ENCODE measurements at regions not wholly inside any gene's neighbourhood (a gene's known extent, or its start where the extent isn't known, plus 50 kb on each side); places are given as distances from the start of the nearest gene placed in this dataset.
"Not testable (repeated sequence)": the region's sequence is repeated elsewhere in the genome, so short reads cannot be mapped to it uniquely, and the experiment has no call there.

DNA sequence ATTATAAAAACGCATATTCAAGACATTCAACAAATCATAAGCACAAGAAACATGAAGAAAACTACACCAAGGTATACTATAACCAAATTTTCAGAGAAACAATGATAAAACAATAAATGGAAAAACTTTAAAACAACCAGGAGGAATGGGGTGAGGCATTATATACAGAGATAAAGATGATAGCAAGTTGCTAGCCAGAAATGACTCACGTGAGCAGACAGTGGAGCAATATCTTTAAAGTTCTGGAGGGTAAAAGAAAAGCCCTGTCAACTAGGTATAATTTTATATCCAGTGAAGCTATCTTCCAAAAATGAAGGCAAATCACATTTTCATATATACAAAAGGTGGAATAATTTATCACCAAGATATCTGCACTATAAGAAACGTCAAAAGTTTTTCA lies 97.8 kb upstream of the PCED1B start:
- Histone ChIP-seq H3K27ac (ENCODE audit: low read depth, low read length) (no peak overlapping the region), H3K27me3 (ENCODE audit: control insufficient read depth, insufficient read depth, low read length) (no peaks in the 10 kb centered on the region), H3K9ac (ENCODE audit: low read length) (no peak overlapping the region), H3K36me3 (ENCODE audit: control insufficient read depth, insufficient read depth, low read length) (no peaks in the 10 kb centered on the region), H3K4me1 (ENCODE audit: control insufficient read depth, insufficient read depth, low read length) (no peaks in the 10 kb centered on the region), H3K4me3 (ENCODE audit: low read length) (no peak overlapping the region)

DNA sequence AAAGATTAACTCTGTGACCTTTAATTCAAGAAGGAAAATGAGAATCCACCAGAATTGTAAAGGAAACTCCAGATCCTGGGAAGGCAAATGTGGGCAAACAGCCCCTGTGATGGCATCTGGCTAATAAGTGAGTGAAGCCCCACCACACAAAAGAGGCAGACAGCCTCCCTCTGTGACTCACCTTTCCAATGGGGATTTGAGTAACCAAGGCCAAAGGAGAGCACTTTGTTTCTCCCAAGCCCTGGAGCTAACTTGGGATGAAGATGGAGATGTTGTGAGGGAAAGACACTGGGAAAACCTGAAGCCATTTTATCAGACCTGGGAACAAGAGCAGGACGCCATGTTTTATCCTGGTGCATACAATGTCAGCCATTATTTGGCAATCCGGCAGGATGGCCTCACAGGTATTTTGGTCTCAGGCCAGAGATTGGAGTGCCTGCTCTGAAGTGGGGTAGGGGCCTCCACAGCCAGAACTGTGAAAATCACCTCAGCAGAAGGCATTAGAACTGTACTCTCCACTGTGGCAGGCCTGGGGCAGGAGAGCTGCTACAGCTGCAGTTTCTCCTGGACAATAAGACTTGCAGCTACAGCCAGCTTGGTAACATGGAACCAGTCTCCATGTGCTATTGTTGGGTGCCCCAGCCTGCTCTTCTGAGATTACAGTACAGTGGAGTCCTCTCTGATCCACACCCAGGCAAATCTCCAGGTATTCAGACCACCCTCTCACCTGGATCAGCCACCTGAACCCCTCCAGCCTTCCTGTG lies 96.6 kb upstream of the PCED1B start:
- no peaks in the 10 kb centered on the region for H3K4me1 ChIP-seq (ENCODE audit: control insufficient read depth, insufficient read depth, low read length)
- H3K27ac ChIP-seq (ENCODE audit: low read depth, low read length), result no peak overlapping the region
- no peak overlapping the region for H3K4me3 ChIP-seq (ENCODE audit: low read length)
- no peaks in the 10 kb centered on the region for H3K36me3 ChIP-seq (ENCODE audit: control insufficient read depth, insufficient read depth, low read length)
- no peak overlapping the region for H3K9ac ChIP-seq (ENCODE audit: low read length)
- no peaks in the 10 kb centered on the region for H3K27me3 ChIP-seq (ENCODE audit: control insufficient read depth, insufficient read depth, low read length)

DNA sequence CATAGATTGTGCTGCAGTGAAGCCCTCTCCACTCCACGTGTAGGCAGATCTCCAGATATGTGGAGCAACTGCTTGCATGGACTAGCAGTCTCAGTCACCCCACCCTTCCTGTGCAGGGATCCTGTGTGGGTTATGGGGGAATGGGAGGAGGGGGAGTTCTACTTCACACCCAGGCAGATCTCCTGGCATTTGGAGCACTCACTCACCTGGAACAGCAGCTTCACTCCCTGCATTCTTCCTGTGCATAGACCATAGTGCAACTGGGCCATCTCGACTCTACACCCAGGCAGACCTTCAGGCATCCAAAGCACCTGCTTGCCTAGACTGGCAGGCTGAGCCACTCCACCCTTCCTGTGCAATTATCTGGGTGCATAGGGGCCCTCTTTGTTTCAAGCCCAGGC lies 96.0 kb upstream of the PCED1B start:
- Histone ChIP-seq H3K4me3 (ENCODE audit: low read length) (no peak overlapping the region), H3K27me3 (ENCODE audit: control insufficient read depth, insufficient read depth, low read length) (no peaks in the 10 kb centered on the region), H3K9ac (ENCODE audit: low read length) (no peak overlapping the region), H3K4me1 (ENCODE audit: control insufficient read depth, insufficient read depth, low read length) (no peaks in the 10 kb centered on the region), H3K36me3 (ENCODE audit: control insufficient read depth, insufficient read depth, low read length) (no peaks in the 10 kb centered on the region), H3K27ac (ENCODE audit: low read depth, low read length) (no peak overlapping the region)

DNA sequence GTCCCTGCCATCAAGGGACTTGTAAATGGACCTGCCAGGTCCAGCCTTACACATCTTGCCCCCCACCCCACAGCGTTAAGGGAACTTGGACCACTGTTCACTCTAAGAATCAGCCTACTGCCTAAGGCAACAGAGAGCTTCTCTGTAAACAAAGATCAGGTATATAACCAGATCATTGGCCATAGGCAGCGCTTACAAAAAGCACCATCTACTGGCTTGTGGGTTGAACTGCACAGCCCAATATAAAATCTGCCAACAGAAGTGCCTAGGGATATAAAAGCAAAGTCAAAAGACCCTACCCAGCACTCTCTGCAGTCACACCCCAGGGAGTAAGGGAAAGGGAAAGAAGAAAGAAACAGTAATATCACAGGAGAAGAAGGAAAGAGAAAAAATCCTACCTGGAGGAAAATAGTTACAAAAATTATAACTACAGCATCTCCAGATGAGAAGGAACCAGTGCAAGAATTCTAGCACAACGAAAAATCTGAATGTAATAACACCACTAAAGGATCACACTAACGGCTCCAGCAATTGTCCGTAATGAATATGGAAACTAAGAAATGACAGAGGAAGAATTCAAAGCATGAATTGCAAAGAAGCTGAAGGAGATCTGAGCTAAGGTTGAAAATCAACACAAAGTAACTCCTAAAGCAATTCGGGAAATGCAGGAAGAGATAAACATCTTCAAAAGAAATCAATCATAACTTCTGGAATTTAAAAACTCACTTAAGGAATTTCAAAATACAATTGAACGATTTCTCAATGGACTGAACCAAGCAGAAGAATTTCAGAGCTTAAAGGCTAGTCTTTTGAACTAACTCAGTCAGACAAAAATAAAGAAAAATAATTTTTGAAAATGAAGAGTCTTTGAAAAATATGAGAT lies 95.2 kb upstream of the PCED1B start:
- Histone ChIP-seq H3K36me3 (ENCODE audit: control insufficient read depth, insufficient read depth, low read length) (no peaks in the 10 kb centered on the region), H3K27me3 (ENCODE audit: control insufficient read depth, insufficient read depth, low read length) (no peaks in the 10 kb centered on the region), H3K4me3 (ENCODE audit: low read length) (no peak overlapping the region), H3K4me1 (ENCODE audit: control insufficient read depth, insufficient read depth, low read length) (no peaks in the 10 kb centered on the region), H3K27ac (ENCODE audit: low read depth, low read length) (no peak overlapping the region), H3K9ac (ENCODE audit: low read length) (no peak overlapping the region)

DNA sequence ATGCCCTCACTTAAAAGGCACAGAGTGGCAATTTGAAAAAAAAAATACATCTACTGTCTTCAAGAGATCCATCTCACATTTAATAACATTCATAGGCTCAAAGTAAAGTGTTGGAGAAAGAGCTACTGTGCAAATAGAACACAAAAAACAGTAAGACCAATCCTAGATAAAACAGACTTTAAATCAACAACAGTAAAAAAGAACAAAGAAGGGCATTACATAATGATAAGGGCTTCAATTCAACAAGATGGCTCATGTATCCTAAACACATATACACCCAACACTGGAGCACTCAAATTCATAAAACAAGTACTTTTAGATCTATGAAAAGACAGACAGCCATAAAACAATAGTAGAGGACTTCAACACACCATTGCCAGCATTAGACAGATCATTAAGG lies 93.6 kb upstream of the PCED1B start:
- Histone ChIP-seq H3K27ac (ENCODE audit: low read depth, low read length) (no peak overlapping the region), H3K36me3 (ENCODE audit: control insufficient read depth, insufficient read depth, low read length) (no peaks in the 10 kb centered on the region), H3K27me3 (ENCODE audit: control insufficient read depth, insufficient read depth, low read length) (no peaks in the 10 kb centered on the region)

DNA sequence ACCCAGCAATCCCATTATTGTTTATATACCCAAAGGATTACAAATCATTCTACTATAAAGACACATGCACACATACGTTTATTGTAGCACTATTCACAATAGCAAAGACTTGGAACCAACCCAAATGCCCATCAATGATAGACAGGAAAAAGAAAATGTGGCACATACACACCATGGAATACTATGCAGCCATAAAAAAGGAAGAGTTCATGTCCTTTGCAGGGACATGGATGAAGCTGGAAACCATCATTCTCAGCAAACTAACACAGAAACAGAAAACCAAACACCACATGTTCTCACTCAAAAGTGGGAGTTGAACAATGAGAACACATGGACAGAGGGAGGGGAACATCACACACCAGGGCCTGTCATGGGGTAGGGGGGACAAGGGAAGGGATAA lies 91.3 kb upstream of the PCED1B start:
- not testable (repeated sequence) for H3K9ac ChIP-seq (ENCODE audit: low read length); H3K4me3 ChIP-seq (ENCODE audit: low read length); H3K27me3 ChIP-seq (ENCODE audit: control insufficient read depth, insufficient read depth, low read length); H3K27ac ChIP-seq (ENCODE audit: low read depth, low read length); H3K36me3 ChIP-seq (ENCODE audit: control insufficient read depth, insufficient read depth, low read length); H3K4me1 ChIP-seq (ENCODE audit: control insufficient read depth, insufficient read depth, low read length)

More for the DNA sequence above, 93.6 kb upstream of the PCED1B start:
- Histone ChIP-seq H3K4me3 (ENCODE audit: low read length) (no peak overlapping the region), H3K9ac (ENCODE audit: low read length) (no peak overlapping the region), H3K4me1 (ENCODE audit: control insufficient read depth, insufficient read depth, low read length) (no peaks in the 10 kb centered on the region)

DNA sequence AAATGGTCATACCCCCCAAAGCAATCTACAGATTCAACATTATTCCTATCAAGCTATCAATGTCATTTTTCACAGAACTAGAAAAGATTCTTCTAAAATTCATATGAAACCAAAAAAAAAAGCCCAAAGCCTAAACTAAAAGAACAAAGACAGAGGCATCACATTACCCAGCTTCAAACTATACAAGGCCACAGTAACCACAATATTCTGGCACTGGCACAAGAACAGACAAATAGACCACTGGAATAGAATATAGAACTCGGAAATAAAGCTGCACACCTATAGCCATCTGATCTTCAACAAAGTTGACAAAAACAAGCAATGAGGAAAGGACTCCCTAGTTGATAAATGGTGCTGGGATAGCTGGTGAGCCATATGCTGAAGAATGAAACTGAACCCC lies 89.2 kb upstream of the PCED1B start:
- H3K4me3 ChIP-seq (ENCODE audit: low read length), result no peak overlapping the region
- H3K27ac ChIP-seq (ENCODE audit: low read depth, low read length), result no peak overlapping the region
- H3K4me1 ChIP-seq (ENCODE audit: control insufficient read depth, insufficient read depth, low read length), result no peaks in the 10 kb centered on the region
- no peak overlapping the region for H3K9ac ChIP-seq (ENCODE audit: low read length)
- no peaks in the 10 kb centered on the region for H3K27me3 ChIP-seq (ENCODE audit: control insufficient read depth, insufficient read depth, low read length)
- no peaks in the 10 kb centered on the region for H3K36me3 ChIP-seq (ENCODE audit: control insufficient read depth, insufficient read depth, low read length)

DNA sequence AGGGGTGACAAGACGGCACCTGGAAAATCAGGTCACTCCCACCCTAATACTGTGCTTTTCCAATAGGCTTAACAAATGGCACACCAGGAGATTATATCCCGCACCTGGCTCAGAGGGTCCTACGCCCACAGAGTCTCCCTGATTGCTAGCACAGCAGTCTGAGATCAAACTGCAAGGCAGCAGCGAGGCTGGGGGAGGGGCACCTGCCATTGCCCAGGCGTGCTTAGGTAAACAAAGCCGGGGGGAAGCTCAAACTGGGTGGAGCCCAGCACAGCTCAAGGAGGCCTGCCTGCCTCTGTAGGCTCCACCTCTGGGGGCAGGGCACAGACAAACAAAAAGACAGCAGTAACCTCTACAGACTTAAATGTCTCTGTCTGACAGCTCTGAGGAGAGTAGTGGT lies 87.4 kb upstream of the PCED1B start:
- not testable (repeated sequence) for H3K36me3 ChIP-seq (ENCODE audit: control insufficient read depth, insufficient read depth, low read length); H3K4me3 ChIP-seq (ENCODE audit: low read length); H3K4me1 ChIP-seq (ENCODE audit: control insufficient read depth, insufficient read depth, low read length); H3K27me3 ChIP-seq (ENCODE audit: control insufficient read depth, insufficient read depth, low read length); H3K27ac ChIP-seq (ENCODE audit: low read depth, low read length); H3K9ac ChIP-seq (ENCODE audit: low read length)

DNA sequence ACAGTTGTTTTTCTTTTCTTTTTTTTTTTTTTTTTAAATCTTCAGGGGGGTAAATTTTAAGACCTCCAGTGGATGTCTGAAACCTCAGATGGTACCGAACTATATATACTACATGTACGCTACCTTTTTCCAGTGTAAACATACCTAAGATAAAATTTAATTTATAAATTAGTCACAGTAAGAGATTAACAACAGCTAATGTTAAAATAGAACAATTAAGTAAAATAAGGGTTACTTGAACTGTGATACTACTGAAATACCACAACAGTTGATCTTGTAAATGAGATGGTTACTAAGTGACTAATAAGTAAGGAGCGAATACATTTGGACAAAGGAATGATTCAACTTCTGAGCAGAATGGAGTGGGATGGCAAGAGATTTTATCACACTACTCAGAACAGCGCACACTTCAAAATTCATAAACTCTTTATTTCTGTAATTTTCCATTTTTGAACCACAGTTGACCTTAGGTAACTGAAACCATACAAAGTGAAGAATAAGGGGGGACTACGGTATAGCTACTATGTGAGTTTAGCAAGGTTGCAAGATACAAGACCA lies 80.5 kb upstream of the PCED1B start:
- no peak overlapping the region for H3K9ac ChIP-seq (ENCODE audit: low read length)
- no peaks in the 10 kb centered on the region for H3K36me3 ChIP-seq (ENCODE audit: control insufficient read depth, insufficient read depth, low read length)
- H3K4me3 ChIP-seq (ENCODE audit: low read length), result no peak overlapping the region
- no peak overlapping the region for H3K27ac ChIP-seq (ENCODE audit: low read depth, low read length)
- H3K27me3 ChIP-seq (ENCODE audit: control insufficient read depth, insufficient read depth, low read length), result no peaks in the 10 kb centered on the region
- H3K4me1 ChIP-seq (ENCODE audit: control insufficient read depth, insufficient read depth, low read length), result no peaks in the 10 kb centered on the region

DNA sequence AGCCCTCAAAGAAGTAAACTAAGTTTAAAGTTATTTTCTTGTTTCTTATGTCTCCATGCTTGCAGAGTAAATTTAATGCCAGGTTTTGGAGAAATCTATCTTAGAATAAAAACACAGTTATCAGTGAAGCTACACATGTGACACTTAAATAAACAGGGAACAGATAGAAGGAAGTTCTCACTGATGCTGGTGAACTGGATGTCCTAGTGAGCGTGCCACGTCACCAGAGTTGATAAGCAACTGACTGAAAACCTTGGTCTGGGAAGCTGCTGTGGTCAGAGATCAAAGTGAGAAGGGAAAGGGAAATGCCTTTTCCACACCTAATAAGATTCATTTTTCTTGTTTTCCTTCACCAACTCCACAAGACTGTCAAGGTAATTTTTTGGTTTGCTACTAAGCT lies 74.8 kb upstream of the PCED1B start:
- Histone ChIP-seq H3K4me1 (ENCODE audit: control insufficient read depth, insufficient read depth, low read length) (no peaks in the 10 kb centered on the region), H3K27ac (ENCODE audit: low read depth, low read length) (no peak overlapping the region), H3K9ac (ENCODE audit: low read length) (no peak overlapping the region), H3K27me3 (ENCODE audit: control insufficient read depth, insufficient read depth, low read length) (no peaks in the 10 kb centered on the region), H3K36me3 (ENCODE audit: control insufficient read depth, insufficient read depth, low read length) (no peaks in the 10 kb centered on the region), H3K4me3 (ENCODE audit: low read length) (no peak overlapping the region)

DNA sequence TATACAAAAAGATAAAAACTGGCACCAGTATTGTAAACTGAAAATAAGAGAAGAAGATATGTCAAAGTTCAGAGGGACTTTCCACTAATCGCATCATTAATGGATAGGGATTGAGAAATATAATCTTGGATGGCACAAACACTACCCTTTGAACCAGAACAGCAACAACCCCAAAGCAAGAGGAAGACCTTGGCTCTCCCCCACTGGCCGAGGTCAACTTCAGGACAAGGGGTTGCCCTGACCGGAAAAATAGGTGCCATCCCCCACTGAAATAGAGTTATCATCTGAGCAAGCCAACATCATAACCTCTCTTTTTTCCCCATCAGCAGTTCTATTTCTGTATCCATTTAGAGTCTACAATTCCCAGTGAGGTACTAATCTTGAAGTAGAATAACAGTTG lies 72.4 kb upstream of the PCED1B start:
- no peaks in the 10 kb centered on the region for H3K4me1 ChIP-seq (ENCODE audit: control insufficient read depth, insufficient read depth, low read length)
- H3K36me3 ChIP-seq (ENCODE audit: control insufficient read depth, insufficient read depth, low read length), result no peaks in the 10 kb centered on the region
- no peak overlapping the region for H3K4me3 ChIP-seq (ENCODE audit: low read length)
- H3K9ac ChIP-seq (ENCODE audit: low read length), result no peak overlapping the region
- H3K27ac ChIP-seq (ENCODE audit: low read depth, low read length), result no peak overlapping the region
- H3K27me3 ChIP-seq (ENCODE audit: control insufficient read depth, insufficient read depth, low read length), result no peaks in the 10 kb centered on the region

DNA sequence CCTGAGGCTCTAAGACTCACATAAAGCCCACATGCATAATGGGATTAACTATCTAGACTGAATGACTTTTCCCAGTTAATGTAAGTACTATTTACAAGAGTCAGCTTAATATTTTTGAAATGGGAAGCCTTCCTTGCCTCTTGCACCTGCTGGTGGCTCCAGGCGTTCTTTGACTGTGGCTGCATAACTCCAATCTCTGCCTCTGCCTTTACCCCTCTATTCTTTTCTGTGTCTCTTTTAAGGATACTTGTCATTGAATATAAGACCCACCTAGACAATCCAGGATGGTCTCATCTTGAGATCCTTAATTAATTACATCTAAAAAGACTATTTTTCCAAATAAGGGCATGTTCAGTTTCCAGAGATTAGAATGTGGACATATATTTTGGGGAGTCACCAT lies 66.9 kb upstream of the PCED1B start:
- Histone ChIP-seq H3K4me3 (ENCODE audit: low read length) (no peak overlapping the region), H3K4me1 (ENCODE audit: control insufficient read depth, insufficient read depth, low read length) (no peaks in the 10 kb centered on the region), H3K27me3 (ENCODE audit: control insufficient read depth, insufficient read depth, low read length) (no peaks in the 10 kb centered on the region), H3K9ac (ENCODE audit: low read length) (no peak overlapping the region), H3K27ac (ENCODE audit: low read depth, low read length) (no peak overlapping the region), H3K36me3 (ENCODE audit: control insufficient read depth, insufficient read depth, low read length) (no peaks in the 10 kb centered on the region)

All from rectal smooth muscle tissue (tissue), 1 donor.